Hepatic stellate cell (primary cell): ENCODE measurements at regions not wholly inside any gene's neighbourhood (a gene's known extent, or its start where the extent isn't known, plus 50 kb on each side); places are given as distances from the start of the nearest gene placed in this dataset.

ENCODE experiments used
- DNase-seq: peaks from one replicate; pipeline ENCODE4 v3.0.0; 2011; ENCODE audit warnings: low spot score

- DNase-seq, result no peak
Measured at GRCh38 chr9:89882930-89883361, 278.1 kb downstream of the GADD45G start.

DNA sequence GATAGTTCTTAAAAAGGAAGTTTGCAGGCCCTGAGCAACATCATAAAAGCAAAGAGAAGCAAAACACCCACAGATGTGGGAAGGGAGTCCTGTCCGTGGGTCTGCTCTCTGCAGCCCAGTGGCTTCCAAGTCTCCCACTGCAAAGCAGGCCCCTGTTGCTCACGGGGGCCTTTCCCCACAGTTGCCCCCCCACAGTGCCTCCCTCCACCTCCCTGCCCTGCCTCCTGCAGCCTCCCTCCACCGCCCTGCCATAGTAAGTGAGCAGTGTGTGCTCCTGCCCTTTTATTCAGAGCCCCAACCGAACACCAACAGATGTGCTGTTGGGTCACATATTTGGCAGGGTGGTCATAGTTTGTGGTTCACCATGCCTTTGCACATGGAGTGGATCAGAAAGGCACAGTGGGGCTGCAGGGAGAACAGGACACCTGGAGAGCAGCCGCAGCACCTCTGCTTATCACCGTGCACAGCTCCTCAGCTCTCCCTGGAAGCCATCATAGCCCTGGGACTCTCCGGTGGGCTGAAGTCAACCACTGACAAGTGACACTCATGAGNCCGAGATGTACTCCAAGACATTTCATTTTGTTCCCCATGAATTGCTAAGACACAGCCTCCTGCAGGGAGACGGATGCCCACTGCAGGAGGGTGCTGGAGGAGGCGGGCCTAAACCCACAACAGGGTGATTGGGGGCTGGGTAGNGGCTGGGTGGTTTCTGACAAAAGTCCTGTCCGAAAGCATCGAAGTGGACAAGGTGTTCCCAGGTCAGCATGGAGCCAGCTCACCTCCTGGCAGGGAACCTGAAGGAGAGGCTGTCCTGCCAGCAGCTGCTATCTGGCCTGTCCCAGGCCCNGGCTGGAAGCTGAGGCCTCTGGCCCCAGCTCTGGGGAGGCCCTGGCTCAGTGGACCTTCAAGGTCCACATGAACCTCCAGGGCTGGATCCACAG, 278.9 kb downstream of the GADD45G start:
- no peak for DNase-seq

GRCh38 chr9:89884356-89885083, 279.7 kb downstream of the GADD45G start:
- no peak for DNase-seq

- DNase-seq, result no peak
Measured at GRCh38 chr9:89885156-89885555, 280.3 kb downstream of the GADD45G start.

GRCh38 chr9:89886281-89886700, 281.5 kb downstream of the GADD45G start:
- no peak for DNase-seq

GRCh38 chr9:89887286-89887685, 282.5 kb downstream of the GADD45G start:
- DNase-seq, result no peak

GRCh38 chr9:89888233-89888632, 283.4 kb downstream of the GADD45G start:
- DNase-seq, result no peak

GRCh38 chr9:89888677-89889076, 283.9 kb downstream of the GADD45G start:
- no peak for DNase-seq

GRCh38 chr9:89889865-89890264, 285.1 kb downstream of the GADD45G start:
- no peak for DNase-seq

DNA sequence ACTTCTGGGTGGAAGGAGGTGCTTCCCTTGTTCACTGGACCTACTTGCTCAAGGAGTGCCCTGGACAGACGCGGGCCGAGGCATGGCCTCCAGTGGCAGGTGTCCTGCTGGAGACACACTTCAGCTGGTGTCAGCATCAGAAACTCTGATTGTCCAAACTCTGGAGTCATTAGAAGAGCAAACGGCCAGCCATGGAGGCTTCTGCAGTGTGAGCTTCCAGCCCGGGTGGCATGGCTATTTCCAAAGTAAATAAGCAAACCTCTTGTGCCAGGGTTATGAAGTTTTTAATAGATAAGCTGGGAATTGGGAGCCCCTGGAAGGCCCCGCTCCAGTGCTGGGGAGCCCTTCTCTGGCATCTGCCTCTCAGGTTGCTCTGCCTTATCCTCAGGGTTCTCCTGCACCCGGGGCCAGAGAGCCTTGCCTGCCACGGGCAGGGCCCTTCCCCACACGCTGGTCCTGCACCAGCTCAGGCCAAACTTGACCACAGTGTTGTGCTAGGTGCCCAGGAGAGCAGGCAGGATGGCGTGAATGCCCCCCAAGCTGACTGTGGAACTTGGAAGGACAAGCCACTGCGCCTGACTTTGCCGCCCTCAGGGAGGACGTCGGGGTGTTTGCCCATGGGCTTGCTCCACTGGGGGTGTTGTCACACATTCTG, 285.6 kb downstream of the GADD45G start:
- DNase-seq, result no peak

- DNase-seq, result no peak
Measured at GRCh38 chr9:89891221-89891590, 286.4 kb downstream of the GADD45G start.

GRCh38 chr9:89891591-89892304, 286.9 kb downstream of the GADD45G start:
- no peak for DNase-seq

DNA sequence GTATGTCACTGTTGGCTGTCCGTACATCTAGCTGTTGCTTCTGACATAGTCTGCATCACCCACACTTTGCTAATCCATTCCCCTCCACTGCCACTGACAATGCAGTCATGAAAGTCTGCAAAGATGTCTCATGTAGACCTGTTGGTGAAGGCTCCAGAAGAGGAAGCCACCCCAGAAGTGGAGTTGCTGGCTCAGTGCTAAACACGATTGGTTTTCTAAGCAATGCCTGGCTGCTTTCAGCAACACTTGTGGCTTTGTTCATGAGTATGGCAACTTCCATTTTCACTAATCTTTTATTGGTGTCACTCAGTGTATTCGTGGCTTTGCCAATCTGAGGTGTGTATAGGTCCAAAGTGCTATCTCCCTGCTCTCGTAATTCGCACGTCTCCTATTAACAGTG, 288.1 kb downstream of the GADD45G start:
- DNase-seq, result no peak

- no peak for DNase-seq
Measured at GRCh38 chr9:89893886-89894285, 289.1 kb downstream of the GADD45G start.

DNA sequence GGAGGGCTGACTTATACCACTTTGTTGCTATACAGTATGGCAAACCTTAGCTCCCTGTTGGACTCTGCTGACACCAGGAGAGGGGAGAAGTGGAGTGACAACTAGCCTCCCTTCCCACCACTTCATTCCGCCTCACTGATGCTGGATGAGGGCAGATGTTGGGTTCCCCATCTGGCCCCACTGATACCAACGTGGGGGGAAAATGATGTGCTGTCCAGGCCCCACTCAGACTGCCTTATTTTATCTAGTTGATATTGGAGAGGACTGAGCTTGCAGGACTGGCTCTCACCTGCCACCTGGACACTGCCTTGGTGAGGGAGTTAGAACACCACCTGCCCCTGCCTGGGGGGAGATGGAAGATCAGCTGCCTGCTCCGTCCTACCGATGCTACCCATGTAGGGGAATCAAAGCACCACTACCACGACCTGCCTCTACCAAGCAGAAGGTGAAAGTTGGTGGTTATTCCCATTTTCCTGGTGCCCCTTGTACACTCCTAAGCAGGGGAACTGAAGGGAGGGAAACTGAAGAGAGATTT, 292.1 kb downstream of the GADD45G start:
- no peak for DNase-seq

GRCh38 chr9:89899573-89899972, 294.8 kb downstream of the GADD45G start:
- DNase-seq, result no peak

DNA sequence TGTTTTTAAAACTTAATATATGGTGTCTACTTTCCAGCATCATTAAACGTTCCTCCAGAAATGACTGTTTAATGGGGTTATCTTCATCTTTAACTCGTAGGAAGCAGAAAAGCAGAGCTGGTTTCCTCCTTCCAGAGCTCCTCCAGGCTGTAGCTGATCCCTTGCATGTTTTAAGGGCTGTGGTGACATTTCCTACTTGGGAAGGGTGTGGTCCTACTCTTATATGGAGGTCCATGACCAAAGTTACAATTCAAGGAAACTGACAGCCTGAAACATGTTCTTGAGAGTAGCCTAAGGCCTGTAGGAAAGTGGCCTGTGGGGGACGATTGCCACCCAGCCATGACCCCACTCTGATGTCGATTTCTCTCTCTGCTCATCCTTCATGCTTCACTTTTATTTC, 297.1 kb downstream of the GADD45G start:
- DNase-seq, result no peak

DNA sequence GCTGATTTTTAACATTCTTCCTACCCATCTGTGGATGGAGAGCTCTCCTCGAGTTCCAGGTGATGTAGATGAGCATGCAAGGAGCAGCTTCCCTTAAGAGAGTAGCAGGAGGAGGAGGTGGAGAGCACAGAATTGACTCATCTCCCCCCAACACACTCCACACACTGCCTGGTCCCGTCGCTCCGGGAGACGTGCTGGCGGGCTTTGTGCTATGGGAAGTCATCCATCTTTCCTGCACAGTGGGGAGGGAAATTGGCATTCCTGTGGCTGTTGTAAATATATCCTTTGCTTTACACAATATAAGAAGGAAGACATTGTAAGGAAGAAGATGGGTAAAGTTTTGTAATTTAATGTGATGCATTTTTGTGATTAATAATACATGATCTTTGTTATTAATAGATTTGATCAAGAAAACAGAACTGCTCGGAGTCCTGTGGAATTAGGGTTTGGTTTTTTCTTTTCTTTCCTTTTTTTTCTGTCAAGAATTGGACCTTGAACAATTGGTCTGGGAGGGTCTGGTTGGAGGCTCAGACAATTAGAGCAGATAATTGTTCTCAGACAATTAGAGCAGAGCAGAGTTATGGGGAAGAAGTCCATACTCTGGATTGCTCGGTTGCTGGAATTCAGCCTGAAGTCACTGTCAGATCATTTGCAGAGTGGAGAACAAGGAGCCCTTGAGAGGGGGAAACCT, 297.8 kb downstream of the GADD45G start:
- DNase-seq, result no peak

- DNase-seq, result no peak
Measured at GRCh38 chr9:89903141-89903475, 298.3 kb downstream of the GADD45G start.

DNA sequence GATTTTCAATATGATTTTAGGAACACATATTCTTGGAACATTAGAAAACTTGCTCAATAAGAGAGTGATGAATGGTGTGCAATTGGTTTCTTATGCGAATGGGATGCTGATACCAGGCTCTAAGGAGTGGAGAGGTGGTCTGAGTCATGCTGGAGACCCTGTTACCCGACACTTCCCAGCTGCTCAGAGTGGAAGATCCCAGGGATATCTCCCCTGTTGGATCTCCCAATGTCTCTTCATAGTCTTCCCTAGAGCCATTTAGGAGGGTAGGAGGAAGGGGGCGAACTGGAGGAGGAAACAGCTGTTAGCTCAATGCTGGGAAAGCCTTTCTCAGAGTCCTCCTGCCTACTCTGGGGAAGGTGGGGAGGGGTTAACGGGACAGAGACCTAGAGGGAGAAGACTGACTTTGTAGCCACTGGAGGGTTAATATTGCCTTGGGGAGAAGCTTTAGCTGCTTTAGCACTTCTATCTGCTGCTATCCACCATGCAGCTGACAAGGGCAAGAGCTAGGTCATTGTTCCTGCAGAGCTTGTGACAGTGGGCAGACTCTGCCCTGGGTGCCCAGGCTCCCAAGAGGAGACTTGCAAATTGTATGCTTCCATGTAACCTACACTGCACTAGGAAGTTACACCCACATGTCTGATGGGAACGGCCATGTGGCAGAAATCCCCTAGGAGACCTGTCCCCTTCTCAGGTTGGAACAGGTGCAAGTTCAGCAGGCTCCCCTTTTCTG, 301.0 kb downstream of the GADD45G start:
- DNase-seq, result no peak
